Osteocyte (in vitro differentiated cells): ENCODE measurements at regions not wholly inside any gene's neighbourhood (a gene's known extent, or its start where the extent isn't known, plus 50 kb on each side); places are given as distances from the start of the nearest gene placed in this dataset.
"Not testable (repeated sequence)": the region's sequence is repeated elsewhere in the genome, so short reads cannot be mapped to it uniquely, and the experiment has no call there.

Experiments used
- DNase-seq: peaks from one replicate; pipeline ENCODE4 v3.0.0; 2021; ENCODE audit warnings: mixed read lengths; ENCODE audit not compliant: unreplicated experiment; ENCODE audit errors: extremely low spot score
- H3K27ac Mint-ChIP-seq: one replicate; pipeline ENCODE4 v1.8.0; 2021; ENCODE audit warnings: mild to moderate bottlenecking, mixed read lengths; ENCODE audit not compliant: unreplicated experiment
- H3K27me3 Mint-ChIP-seq: one replicate; pipeline ENCODE4 v1.8.0; 2021; ENCODE audit warnings: mixed read lengths; ENCODE audit not compliant: unreplicated experiment
- H3K36me3 Mint-ChIP-seq: one replicate; pipeline ENCODE4 v1.8.0; 2021; ENCODE audit warnings: mixed read lengths; ENCODE audit not compliant: unreplicated experiment
- H3K4me1 Mint-ChIP-seq: one replicate; pipeline ENCODE4 v1.8.0; 2021; ENCODE audit warnings: mixed read lengths; ENCODE audit not compliant: unreplicated experiment
- H3K4me3 Mint-ChIP-seq: one replicate; pipeline ENCODE4 v1.8.0; 2021; ENCODE audit warnings: mild to moderate bottlenecking, moderate library complexity, mixed read lengths; ENCODE audit not compliant: unreplicated experiment
- H3K9me3 Mint-ChIP-seq: one replicate; pipeline ENCODE4 v1.8.0; 2021; ENCODE audit warnings: mixed read lengths; ENCODE audit not compliant: unreplicated experiment
- TF ChIP-seq, protein P1 (sequence below): fragments of 200-600 bp; sonication (generic); IDR thresholded peaks from 2 replicates; pipeline ENCODE4 v1.5.0; 2021; ENCODE audit warnings: antibody characterized with exemption, mild to moderate bottlenecking, moderate library complexity

DNA sequence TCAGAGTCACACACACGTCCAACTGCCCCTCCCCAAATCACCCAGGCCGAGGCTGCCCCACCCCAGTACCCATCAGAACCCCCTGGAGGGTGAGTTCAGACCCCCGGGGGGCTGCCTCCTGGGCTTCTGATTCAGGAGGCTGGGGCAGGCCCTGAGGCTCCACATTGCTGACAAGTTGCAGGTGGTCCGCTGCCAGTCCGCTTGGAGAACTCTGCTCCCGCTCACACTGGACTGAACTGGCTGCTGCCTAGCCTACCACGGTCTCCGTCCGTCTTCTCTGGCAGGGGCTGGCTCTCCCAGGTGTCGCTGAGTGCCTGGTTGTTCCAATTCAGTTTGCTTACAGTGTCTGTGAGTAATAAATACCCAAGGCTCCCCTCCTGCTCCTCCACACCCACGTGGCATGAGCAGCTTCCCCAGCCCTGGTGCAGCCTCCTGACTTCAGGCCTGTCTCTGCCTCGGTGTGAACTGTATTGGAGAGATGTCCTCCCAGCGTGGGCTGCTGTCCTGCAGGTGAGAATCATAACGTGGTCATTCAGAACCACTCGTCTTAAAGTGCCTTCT is 163.4 kb downstream of the LAT start:
- Mint-ChIP-seq H3K4me3 (no peak overlapping the region), H3K9me3 (no peaks in the 10 kb centered on the region), H3K27ac (no peak overlapping the region), H3K4me1 (no peaks in the 10 kb centered on the region), H3K36me3 (no peaks in the 10 kb centered on the region), H3K27me3 (peaks cover 2% of the 10 kb centered on the region)
- TF ChIP-seq, protein P1, sequence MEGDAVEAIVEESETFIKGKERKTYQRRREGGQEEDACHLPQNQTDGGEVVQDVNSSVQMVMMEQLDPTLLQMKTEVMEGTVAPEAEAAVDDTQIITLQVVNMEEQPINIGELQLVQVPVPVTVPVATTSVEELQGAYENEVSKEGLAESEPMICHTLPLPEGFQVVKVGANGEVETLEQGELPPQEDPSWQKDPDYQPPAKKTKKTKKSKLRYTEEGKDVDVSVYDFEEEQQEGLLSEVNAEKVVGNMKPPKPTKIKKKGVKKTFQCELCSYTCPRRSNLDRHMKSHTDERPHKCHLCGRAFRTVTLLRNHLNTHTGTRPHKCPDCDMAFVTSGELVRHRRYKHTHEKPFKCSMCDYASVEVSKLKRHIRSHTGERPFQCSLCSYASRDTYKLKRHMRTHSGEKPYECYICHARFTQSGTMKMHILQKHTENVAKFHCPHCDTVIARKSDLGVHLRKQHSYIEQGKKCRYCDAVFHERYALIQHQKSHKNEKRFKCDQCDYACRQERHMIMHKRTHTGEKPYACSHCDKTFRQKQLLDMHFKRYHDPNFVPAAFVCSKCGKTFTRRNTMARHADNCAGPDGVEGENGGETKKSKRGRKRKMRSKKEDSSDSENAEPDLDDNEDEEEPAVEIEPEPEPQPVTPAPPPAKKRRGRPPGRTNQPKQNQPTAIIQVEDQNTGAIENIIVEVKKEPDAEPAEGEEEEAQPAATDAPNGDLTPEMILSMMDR, result no peak
- DNase-seq, result no peak

DNA sequence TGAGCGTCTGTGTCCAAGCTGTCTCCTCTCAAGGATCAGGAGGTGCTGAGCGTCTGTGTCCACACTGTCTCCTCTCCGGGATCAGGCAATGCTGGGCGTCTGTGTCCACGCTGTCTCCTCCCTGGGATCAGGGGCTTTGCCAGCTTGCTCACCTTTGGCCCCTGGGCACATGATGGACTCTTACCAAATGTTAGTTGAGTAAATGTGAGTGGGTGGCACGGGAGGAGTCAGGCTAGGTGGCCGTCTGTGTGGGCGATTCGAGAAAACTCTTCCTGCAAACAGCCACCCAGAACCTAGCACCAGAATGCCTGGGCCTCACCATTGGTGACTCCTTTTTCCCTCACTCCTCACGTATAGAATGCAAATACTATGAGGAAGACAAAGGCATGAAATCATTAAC is 162.9 kb downstream of the LAT start:
- not testable (repeated sequence) for H3K27me3 Mint-ChIP-seq, H3K4me3 Mint-ChIP-seq, H3K9me3 Mint-ChIP-seq

DNA sequence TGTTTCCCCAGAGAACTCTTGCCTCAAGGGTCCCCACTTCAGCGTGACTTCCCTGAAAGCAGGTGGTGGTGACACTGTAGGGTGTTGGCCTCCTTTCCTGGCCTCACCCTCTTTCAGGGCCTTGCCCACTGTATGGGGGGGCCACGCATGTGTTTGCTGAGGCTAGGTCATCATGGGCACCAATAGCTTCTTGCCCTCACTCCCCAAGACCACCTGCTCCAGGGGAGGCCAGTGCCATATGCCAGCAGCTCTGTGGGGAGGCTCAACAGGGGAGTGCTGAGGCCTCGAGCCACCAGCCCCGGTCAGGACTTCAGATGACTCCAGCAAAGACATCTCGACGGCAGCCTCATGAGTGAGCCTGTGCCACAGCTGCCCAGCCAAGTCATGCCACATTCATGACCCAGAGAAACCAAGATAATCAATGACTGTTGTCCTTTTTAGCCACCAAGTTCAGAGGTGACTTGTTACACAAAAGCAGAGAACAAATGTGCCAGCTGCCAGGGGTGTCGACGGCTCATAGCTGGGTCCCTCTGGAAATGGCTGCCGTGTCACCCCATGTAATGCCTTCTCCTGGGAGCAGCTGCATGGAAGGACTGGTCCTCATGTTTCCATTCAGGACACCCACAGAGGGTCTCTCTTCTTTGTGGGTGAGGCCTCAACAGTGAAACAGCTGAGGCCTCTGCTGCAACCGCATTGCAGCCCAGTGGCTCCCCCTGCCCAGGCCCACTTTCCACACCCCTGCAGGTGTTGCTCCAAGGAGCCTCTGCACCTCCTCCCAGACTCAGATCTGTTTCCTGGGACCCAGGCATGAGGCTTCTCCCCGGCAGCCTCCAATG is 162.2 kb downstream of the LAT start:
- not testable (repeated sequence) for H3K27ac Mint-ChIP-seq, H3K4me1 Mint-ChIP-seq, H3K27me3 Mint-ChIP-seq, H3K36me3 Mint-ChIP-seq, DNase-seq, H3K9me3 Mint-ChIP-seq, H3K4me3 Mint-ChIP-seq

More for the DNA sequence above, 162.9 kb downstream of the LAT start:
- not testable (repeated sequence) for H3K27ac Mint-ChIP-seq, H3K36me3 Mint-ChIP-seq, H3K4me1 Mint-ChIP-seq, DNase-seq

DNA sequence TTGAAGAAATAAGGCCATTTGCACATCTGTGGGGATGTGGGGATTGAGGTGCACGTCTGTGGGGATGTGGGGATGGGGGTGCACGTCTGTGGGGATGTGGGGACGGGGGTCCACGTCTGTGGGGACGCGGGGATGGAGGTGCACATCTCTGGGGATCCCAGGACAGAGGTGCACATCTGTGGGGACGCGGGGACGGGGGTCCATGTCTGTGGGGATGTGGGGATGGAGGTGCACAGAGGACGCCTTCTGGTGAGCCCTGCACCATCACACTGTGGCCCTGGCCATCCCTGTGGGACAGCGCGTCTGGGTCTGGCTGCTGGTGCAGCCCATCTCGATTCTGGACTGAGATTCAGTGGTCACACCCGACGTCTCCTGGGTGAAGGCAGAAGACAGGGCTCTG is 161.4 kb downstream of the LAT start:
- no peaks in the 10 kb centered on the region for H3K9me3 Mint-ChIP-seq
- no peak overlapping the region for H3K4me3 Mint-ChIP-seq
- TF ChIP-seq, protein P1, result no peak
- DNase-seq, result no peak
- H3K27ac Mint-ChIP-seq, result no peak overlapping the region
- H3K36me3 Mint-ChIP-seq, result no peaks in the 10 kb centered on the region
- H3K4me1 Mint-ChIP-seq, result peaks cover 2% of the 10 kb centered on the region
- peaks cover 2% of the 10 kb centered on the region for H3K27me3 Mint-ChIP-seq

DNA sequence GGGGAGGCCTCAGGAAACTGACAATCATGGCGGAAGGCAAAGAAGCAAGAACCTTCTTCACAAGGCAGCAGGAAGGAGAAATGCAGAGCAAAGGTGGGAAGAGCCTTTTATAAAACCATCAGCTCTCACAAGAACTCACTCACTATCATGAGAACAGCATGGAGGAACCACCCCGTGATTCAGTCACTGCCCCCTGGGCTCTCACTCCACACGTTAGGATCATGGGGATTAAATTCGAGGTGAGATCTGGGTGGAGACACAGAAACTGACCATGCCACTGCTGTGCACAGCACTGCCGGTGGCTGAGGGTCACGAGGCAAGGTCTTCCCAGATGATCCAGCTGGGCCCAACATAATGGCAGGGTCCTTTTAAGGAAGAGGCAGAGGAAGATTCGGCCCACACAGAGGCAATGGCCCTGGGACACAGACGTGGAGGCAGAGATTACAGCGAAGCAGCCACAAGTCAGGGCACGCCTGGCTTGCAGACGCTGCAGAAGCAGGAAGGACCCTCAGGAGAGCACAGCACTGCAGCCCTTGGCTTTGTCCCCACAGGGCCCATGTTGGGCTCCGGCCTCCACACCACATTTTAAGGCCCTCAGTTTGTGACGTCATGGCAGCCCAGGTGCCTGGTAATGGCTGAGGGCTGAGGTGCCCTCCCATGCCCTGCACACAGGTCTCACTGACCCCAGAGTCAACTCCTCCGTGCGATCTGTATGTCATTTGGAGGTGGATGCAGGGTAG is 160.8 kb downstream of the LAT start:
- H3K36me3 Mint-ChIP-seq, H3K27ac Mint-ChIP-seq, H3K4me1 Mint-ChIP-seq, H3K27me3 Mint-ChIP-seq, H3K9me3 Mint-ChIP-seq, DNase-seq, H3K4me3 Mint-ChIP-seq: not testable (repeated sequence)

- not testable (repeated sequence) for H3K4me1 Mint-ChIP-seq, H3K27ac Mint-ChIP-seq, DNase-seq, H3K27me3 Mint-ChIP-seq, H3K36me3 Mint-ChIP-seq, H3K4me3 Mint-ChIP-seq, H3K9me3 Mint-ChIP-seq
Measured at GRCh38 chr16:29145086-29145485, 160.2 kb downstream of the LAT start.

- H3K4me3 Mint-ChIP-seq, H3K9me3 Mint-ChIP-seq, H3K27me3 Mint-ChIP-seq, H3K27ac Mint-ChIP-seq, H3K4me1 Mint-ChIP-seq, H3K36me3 Mint-ChIP-seq, DNase-seq: not testable (repeated sequence)
Measured at GRCh38 chr16:29144669-29145062, 159.8 kb downstream of the LAT start.

DNA sequence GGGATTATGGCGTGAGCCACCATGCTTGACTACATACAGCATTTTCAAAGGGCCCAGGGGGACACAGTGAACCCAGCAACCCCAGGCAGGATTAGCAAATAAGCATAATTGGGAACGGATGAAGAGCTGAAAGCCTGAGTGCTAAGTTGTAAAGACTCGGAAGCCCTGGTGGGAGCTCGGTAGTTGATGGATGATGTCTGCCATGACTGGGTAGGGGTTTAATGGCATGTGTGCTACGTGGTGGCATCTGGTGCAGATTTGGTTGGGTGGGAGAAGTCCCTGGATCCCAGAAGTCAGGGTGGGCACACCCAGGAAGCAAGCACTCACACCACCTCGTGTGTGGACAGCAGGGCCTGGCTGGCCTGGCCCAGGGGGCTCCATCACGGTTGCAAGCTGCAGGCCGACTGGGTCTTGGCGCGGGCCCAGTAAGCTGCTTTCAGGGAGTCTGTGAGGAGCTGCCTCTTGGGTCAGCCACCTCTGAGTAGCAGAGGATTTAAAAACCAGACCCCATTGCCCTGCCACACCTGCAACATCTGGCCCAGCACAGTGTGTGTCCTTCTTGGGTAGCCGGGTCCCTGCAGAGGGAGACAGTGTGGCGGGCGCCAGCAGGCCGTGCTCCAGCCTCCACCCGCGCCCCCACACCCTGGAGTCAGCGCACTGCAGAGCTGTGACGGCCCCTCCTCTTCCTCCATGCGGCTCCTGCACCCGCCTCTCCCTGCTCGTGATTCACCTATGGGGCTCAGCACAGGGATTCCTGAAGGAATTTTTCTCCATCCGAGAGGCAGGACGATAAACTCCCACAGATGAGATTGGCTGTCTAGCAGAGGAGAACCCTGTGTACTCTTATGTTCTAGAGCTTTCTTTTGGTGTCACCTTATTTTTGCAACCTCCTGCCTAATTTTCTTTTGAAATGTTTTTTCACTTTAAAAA is 159.2 kb downstream of the LAT start:
- H3K4me3 Mint-ChIP-seq, H3K9me3 Mint-ChIP-seq, H3K27me3 Mint-ChIP-seq, H3K4me1 Mint-ChIP-seq, H3K27ac Mint-ChIP-seq, DNase-seq, H3K36me3 Mint-ChIP-seq: not testable (repeated sequence)

GRCh38 chr16:29142506-29142905 is 157.7 kb downstream of the LAT start:
- not testable (repeated sequence) for H3K9me3 Mint-ChIP-seq, H3K36me3 Mint-ChIP-seq, H3K4me1 Mint-ChIP-seq, DNase-seq, H3K4me3 Mint-ChIP-seq, H3K27ac Mint-ChIP-seq
- H3K27me3 Mint-ChIP-seq, result peaks cover 19% of the 10 kb centered on the region
